ENCODE measurements at regions not wholly inside any gene's neighbourhood (a gene's known extent, or its start where the extent isn't known, plus 50 kb on each side); places are given as distances from the start of the nearest gene placed in this dataset.

DNA sequence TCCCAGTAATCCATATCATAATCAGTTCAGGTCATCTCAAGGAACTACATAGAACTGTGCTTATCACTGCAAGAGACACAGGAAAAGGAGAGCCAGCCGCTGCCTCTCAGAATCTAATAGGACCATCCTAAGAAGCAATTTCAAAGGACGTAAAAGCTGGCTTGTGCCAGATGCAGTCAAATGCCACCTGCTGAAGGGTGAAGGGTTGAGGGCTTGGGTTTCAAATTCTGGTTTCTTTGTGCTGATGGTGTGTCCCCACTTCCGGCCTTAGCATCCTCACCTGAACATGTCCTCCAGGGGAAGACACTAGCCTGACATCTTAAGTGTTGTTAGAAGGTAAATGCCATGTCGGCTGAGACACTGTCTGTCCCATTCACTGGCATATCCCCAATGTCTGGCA, 477.1 kb upstream of the TSHZ3 start:
- H3K4me3 ChIP-seq (ENCODE audit: control insufficient read depth, low read depth, low read length): no peak overlapping the region
- DNase-seq (ENCODE audit: low read depth): no peak
- TF ChIP-seq, protein P1, sequence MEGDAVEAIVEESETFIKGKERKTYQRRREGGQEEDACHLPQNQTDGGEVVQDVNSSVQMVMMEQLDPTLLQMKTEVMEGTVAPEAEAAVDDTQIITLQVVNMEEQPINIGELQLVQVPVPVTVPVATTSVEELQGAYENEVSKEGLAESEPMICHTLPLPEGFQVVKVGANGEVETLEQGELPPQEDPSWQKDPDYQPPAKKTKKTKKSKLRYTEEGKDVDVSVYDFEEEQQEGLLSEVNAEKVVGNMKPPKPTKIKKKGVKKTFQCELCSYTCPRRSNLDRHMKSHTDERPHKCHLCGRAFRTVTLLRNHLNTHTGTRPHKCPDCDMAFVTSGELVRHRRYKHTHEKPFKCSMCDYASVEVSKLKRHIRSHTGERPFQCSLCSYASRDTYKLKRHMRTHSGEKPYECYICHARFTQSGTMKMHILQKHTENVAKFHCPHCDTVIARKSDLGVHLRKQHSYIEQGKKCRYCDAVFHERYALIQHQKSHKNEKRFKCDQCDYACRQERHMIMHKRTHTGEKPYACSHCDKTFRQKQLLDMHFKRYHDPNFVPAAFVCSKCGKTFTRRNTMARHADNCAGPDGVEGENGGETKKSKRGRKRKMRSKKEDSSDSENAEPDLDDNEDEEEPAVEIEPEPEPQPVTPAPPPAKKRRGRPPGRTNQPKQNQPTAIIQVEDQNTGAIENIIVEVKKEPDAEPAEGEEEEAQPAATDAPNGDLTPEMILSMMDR (IDR thresholded peaks at IDR 0.05; ENCODE audit: control insufficient read depth, insufficient read depth, low read depth, low read length, missing control alignments): no peak

DNA sequence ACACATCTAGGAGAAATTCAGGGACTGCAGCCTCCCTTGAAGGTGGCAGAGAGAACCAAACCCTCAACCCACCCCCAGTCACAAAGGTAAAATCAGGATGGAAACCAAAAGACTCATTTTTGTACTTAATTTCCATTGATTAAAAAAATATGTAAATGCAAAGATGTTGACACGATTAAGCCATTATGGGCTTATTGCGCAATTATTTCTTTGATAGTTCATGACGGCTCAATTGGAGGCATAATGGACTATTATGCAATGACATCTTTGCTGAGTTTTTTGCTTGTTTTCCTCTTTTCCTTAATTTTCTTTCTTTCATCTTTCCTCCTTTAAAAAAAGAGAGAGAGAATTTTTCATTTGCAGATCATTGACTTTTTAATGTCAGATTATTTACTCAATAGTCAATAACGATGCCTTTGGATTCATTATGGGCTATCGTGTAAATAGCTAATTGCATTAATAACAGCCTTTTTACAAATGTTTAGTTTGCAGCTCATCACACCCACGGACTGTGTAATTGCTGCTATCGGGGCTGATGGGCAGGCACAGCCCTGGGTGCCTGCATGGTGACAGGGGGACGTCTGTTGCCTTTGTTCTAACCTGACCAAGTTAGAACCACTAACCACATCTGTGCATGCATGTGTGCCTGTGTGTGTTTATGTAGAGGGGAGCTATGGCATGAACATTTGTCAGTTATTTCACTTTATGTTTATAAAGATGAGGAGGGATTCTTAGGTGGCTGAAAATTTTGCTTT, 482.4 kb upstream of the TSHZ3 start:
- TF ChIP-seq, protein P1 (IDR thresholded peaks at IDR 0.05; ENCODE audit: control insufficient read depth, insufficient read depth, low read depth, low read length, missing control alignments): no peak
- no peak overlapping the region for H3K4me3 ChIP-seq (ENCODE audit: control insufficient read depth, low read depth, low read length)
- no peak for DNase-seq (ENCODE audit: low read depth)

GRCh38 chr19:31832176-31832548, 482.9 kb upstream of the TSHZ3 start:
- no peak overlapping the region for H3K4me3 ChIP-seq (ENCODE audit: control insufficient read depth, low read depth, low read length)
- DNase-seq (ENCODE audit: low read depth): no peak
- TF ChIP-seq, protein P1 (IDR thresholded peaks at IDR 0.05; ENCODE audit: control insufficient read depth, insufficient read depth, low read depth, low read length, missing control alignments): no peak

DNA sequence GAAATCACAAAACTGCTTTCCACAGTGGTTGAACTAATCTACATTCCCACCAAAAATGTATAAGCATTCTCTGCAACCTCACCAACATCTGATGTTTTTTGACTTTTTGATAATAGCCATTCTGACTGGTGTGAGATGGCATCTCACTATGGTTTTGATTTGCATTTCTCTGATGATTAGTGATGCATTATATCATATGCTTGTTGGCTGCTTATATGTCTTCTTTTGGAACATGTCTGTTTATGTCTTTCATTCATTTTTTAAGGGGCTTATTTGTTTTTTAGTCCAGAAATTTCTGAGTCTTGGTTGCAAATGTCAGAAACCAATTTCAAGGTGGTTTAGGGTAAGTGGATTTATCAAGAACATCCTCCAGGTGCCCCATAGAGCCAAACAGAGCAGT, 484.8 kb upstream of the TSHZ3 start:
- TF ChIP-seq, protein P1 (IDR thresholded peaks at IDR 0.05; ENCODE audit: control insufficient read depth, insufficient read depth, low read depth, low read length, missing control alignments): no peak
- DNase-seq (ENCODE audit: low read depth): no peak
- H3K4me3 ChIP-seq (ENCODE audit: control insufficient read depth, low read depth, low read length): no peak overlapping the region

- TF ChIP-seq, protein P1 (IDR thresholded peaks at IDR 0.05; ENCODE audit: control insufficient read depth, insufficient read depth, low read depth, low read length, missing control alignments): no peak
- no peak for DNase-seq (ENCODE audit: low read depth)
- no peak overlapping the region for H3K4me3 ChIP-seq (ENCODE audit: control insufficient read depth, low read depth, low read length)
Measured at GRCh38 chr19:31838163-31838815, 489.1 kb upstream of the TSHZ3 start.

DNA sequence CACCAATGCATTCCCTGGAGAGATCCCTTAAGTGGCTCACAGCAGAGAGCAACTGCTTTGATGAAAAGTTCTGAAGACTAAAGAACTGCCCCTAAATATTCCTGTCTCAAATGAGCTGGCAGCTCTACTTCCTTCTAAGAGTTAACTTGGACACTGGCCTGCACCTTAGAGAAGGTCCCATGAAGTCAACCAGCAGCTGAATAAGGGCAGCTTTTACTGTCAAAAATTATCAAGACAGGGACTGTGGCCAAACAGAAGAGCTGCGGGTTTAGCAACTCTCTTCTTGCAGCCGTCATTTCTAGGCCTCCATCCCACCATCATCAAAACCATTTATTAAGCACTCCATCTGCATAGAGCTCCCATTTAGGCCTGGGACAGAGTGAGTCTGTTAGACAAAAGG, 491.1 kb upstream of the TSHZ3 start:
- H3K4me3 ChIP-seq (ENCODE audit: control insufficient read depth, low read depth, low read length): no peak overlapping the region
- TF ChIP-seq, protein P1 (IDR thresholded peaks at IDR 0.05; ENCODE audit: control insufficient read depth, insufficient read depth, low read depth, low read length, missing control alignments): no peak
- DNase-seq (ENCODE audit: low read depth): no peak

Measured in AG09309 (cell line).